GM23338 (cell line): ENCODE measurements at regions not wholly inside any gene's neighbourhood (a gene's known extent, or its start where the extent isn't known, plus 50 kb on each side); places are given as distances from the start of the nearest gene placed in this dataset.

Source experiments
- ATAC-seq: fragments of 200-7000 bp; cut with Tn5 transposase; 3 replicates; pipeline ENCODE4 v1.9.1; 2020
- DNase-seq: peaks from one replicate; pipeline ENCODE4 v3.0.0-alpha.2; 2015; ENCODE audit warnings: low spot score
- H2AFZ ChIP-seq: fragments of 200-600 bp; sonication (generic); 2 replicates; pipeline ENCODE4 v1.8.0; 2016; ENCODE audit warnings: antibody characterized with exemption, mild to moderate bottlenecking, moderate library complexity
- H3F3A ChIP-seq: fragments of 200-600 bp; sonication (generic); replicated peaks from 2 replicates; pipeline ENCODE4 v1.8.0; 2017; ENCODE audit warnings: antibody characterized with exemption, mixed run types, low read depth
- H3K27ac ChIP-seq: fragments of 200-600 bp; sonication (generic); 2 replicates; pipeline ENCODE4 v1.6.1; 2016; ENCODE audit warnings: low read depth
- H3K27me3 ChIP-seq: fragments of 200-600 bp; sonication (generic); 2 replicates; pipeline ENCODE4 v1.8.0; 2016; ENCODE audit warnings: mild to moderate bottlenecking, mixed run types, moderate library complexity; ENCODE audit not compliant: insufficient read depth
- H3K36me3 ChIP-seq: fragments of 200-600 bp; sonication (generic); 2 replicates; pipeline ENCODE4 v1.8.0; 2016; ENCODE audit warnings: mild to moderate bottlenecking; ENCODE audit not compliant: insufficient read depth
- H3K4me1 ChIP-seq: fragments of 200-600 bp; sonication (generic); 2 replicates; pipeline ENCODE4 v1.8.0; 2016; ENCODE audit warnings: mild to moderate bottlenecking, moderate library complexity; ENCODE audit not compliant: insufficient read depth
- H3K4me2 ChIP-seq: fragments of 200-600 bp; sonication (generic); 2 replicates; pipeline ENCODE4 v1.7.1; 2017; ENCODE audit warnings: mixed run types
- H3K4me3 ChIP-seq: fragments of 200-600 bp; sonication (generic); 2 replicates; pipeline ENCODE4 v1.6.1; 2016; ENCODE audit warnings: mixed run types
- H3K79me2 ChIP-seq: fragments of 200-600 bp; sonication (generic); replicated peaks from 2 replicates; pipeline ENCODE4 v1.8.0; 2017; ENCODE audit warnings: mild to moderate bottlenecking; ENCODE audit not compliant: insufficient read depth
- H3K9me2 ChIP-seq: fragments of 200-600 bp; sonication (generic); 2 replicates; pipeline ENCODE4 v1.8.0; 2017; ENCODE audit not compliant: insufficient read depth
- H4K20me1 ChIP-seq: fragments of 200-600 bp; sonication (generic); replicated peaks from 2 replicates; pipeline ENCODE4 v1.8.0; 2017; ENCODE audit warnings: mild to moderate bottlenecking; ENCODE audit not compliant: insufficient read depth
- H3K27ac Mint-ChIP-seq: 2 replicates; pipeline ENCODE4 v1.8.0; 2020; ENCODE audit warnings: inconsistent platforms, mild to moderate bottlenecking, moderate library complexity, mixed read lengths
- H3K27me3 Mint-ChIP-seq: 3 replicates; pipeline ENCODE4 v1.8.0; 2022; ENCODE audit warnings: low read depth, mild to moderate bottlenecking, moderate library complexity, mixed read lengths, inconsistent platforms; ENCODE audit not compliant: insufficient read depth, poor library complexity
- H3K36me3 Mint-ChIP-seq: 3 replicates; pipeline ENCODE4 v1.8.0; 2021; ENCODE audit warnings: low read depth, mild to moderate bottlenecking, inconsistent platforms, moderate library complexity, mixed read lengths
- H3K4me1 Mint-ChIP-seq: 3 replicates; pipeline ENCODE4 v1.8.0; 2020; ENCODE audit warnings: mild to moderate bottlenecking, inconsistent platforms, mixed read lengths
- H3K4me3 Mint-ChIP-seq: 3 replicates; pipeline ENCODE4 v1.8.0; 2021; ENCODE audit warnings: moderate library complexity, mild to moderate bottlenecking, inconsistent platforms, mixed read lengths
- H3K9me3 Mint-ChIP-seq: 3 replicates; pipeline ENCODE4 v1.8.0; 2020; ENCODE audit warnings: moderate library complexity, mild to moderate bottlenecking, inconsistent platforms, mixed read lengths
- CREB1 ChIP-seq: fragments of 250-450 bp; sonication (Bioruptor Pico); IDR thresholded peaks from 2 replicates; pipeline ENCODE4 v1.5.0; 2020; ENCODE audit warnings: low read depth, mild to moderate bottlenecking, moderate library complexity
- CTCF ChIP-seq, 2 experiments: fragments of 200-600 bp in 1 of 2; sonication (generic) in 1 of 2; conservative IDR thresholded peaks; 2 replicates each; pipeline versions ENCODE4 v1.5.1 to v1.6.1; 2016 to 2017; ENCODE audit warnings: antibody characterized with exemption in 2 of 2, low read depth in 2 of 2, mild to moderate bottlenecking in 2 of 2, moderate library complexity in 1 of 2
- ETS1 ChIP-seq: IDR thresholded peaks from 2 replicates; pipeline ENCODE4 v1.6.1; 2016; ENCODE audit warnings: antibody characterized with exemption
- EZH2 ChIP-seq: fragments of 200-600 bp; sonication (generic); IDR thresholded peaks from one replicate; pipeline ENCODE4 v1.8.0; 2017; ENCODE audit warnings: antibody characterized with exemption, mild to moderate bottlenecking, low read depth; ENCODE audit not compliant: unreplicated experiment
- EZH2phosphoT487 ChIP-seq: fragments of 200-600 bp; sonication (generic); IDR thresholded peaks from one replicate; pipeline ENCODE4 v1.8.1; 2018; ENCODE audit warnings: antibody characterized with exemption; ENCODE audit not compliant: unreplicated experiment
- JUNB ChIP-seq: IDR thresholded peaks from one replicate; pipeline ENCODE4 v1.6.1; 2016; ENCODE audit warnings: antibody characterized with exemption; ENCODE audit not compliant: unreplicated experiment
- NANOG ChIP-seq: IDR thresholded peaks from 2 replicates; pipeline ENCODE4 v1.6.1; 2016; ENCODE audit warnings: antibody characterized with exemption, borderline replicate concordance
- POLR2AphosphoS5 ChIP-seq: IDR thresholded peaks from 2 replicates; pipeline ENCODE4 v1.6.1; 2016; ENCODE audit warnings: antibody characterized with exemption, low read depth
- REST ChIP-seq: IDR thresholded peaks from one replicate; pipeline ENCODE4 v1.6.1; 2018; ENCODE audit warnings: antibody characterized with exemption; ENCODE audit not compliant: unreplicated experiment
- STAT1 ChIP-seq: IDR thresholded peaks from one replicate; pipeline ENCODE4 v1.6.1; 2016; ENCODE audit warnings: antibody characterized with exemption; ENCODE audit not compliant: unreplicated experiment
- ZNF114 ChIP-seq: fragments of 250-450 bp; sonication (Bioruptor Pico); IDR thresholded peaks from 2 replicates; pipeline ENCODE4 v1.5.0; 2020; ENCODE audit warnings: mild to moderate bottlenecking, moderate library complexity
- ZNF331 ChIP-seq: fragments of 250-450 bp; sonication (Bioruptor Pico); IDR thresholded peaks from 2 replicates; pipeline ENCODE4 v1.5.0; 2020; ENCODE audit warnings: low read depth, mild to moderate bottlenecking, moderate library complexity
- ZNF462 ChIP-seq: fragments of 250-450 bp; sonication (Bioruptor Pico); IDR thresholded peaks from 2 replicates; pipeline ENCODE4 v1.5.0; 2020; ENCODE audit warnings: mild to moderate bottlenecking, moderate library complexity

- no peaks in the 10 kb centered on the region for H3K4me1 ChIP-seq
- DNase-seq (no peak), ATAC-seq (no peak)
- H3K27ac ChIP-seq: no peak overlapping the region
- no peaks in the 10 kb centered on the region for H3K79me2 ChIP-seq
- Mint-ChIP-seq H3K27me3 (no peaks in the 10 kb centered on the region), H3K4me3 (no peak overlapping the region), H3K36me3 (no peaks in the 10 kb centered on the region), H3K9me3 (no peaks in the 10 kb centered on the region), H3K27ac (no peak overlapping the region), H3K4me1 (no peaks in the 10 kb centered on the region)
- no peaks in the 10 kb centered on the region for H3K36me3 ChIP-seq
- no peak overlapping the region for H2AFZ ChIP-seq
- no peak overlapping the region for H3K4me2 ChIP-seq
- no peaks in the 10 kb centered on the region for H4K20me1 ChIP-seq
- peaks cover 5% of the 10 kb centered on the region; the same call in 1 of the 2 replicates for H3K9me2 ChIP-seq
- H3K4me3 ChIP-seq: no peak overlapping the region
- no peaks in the 10 kb centered on the region for H3K27me3 ChIP-seq
- TF ChIP-seq JUNB (no peak), ETS1 (no peak), CTCF (conservative IDR thresholded peaks at IDR 0.05; ENCODE audit: low read depth in 2 of 2) (no peak), EZH2phosphoT487 (no peak), POLR2AphosphoS5 (no peak), CREB1 (CRISPR knock-in tag) (no peak), STAT1 (no peak), REST (no peak), ZNF331 (no peak), ZNF462 (CRISPR knock-in tag) (no peak), NANOG (no peak), ZNF114 (CRISPR knock-in tag) (no peak), EZH2 (no peak)
- no peaks in the 10 kb centered on the region for H3F3A ChIP-seq
These were observed 167.3 kb upstream of the KCNJ6 start for GRCh38 chr21:38083535-38083934.
